ENCODE measurements at regions not wholly inside any gene's neighbourhood (a gene's known extent, or its start where the extent isn't known, plus 50 kb on each side); places are given as distances from the start of the nearest gene placed in this dataset.

GRCh38 chr5:115366223-115366622 is 69.8 kb upstream of the CCDC112 start:
- TF ChIP-seq CTCF (IDR thresholded peaks at IDR 0.05; ENCODE audit: low read length) (no peak), EZH2 (IDR thresholded peaks at IDR 0.05; ENCODE audit: borderline replicate concordance, low read length) (no peak)

Measured in OCI-LY1 (cell line).